Epithelial cell of proximal tubule (primary cell): ENCODE measurements at regions not wholly inside any gene's neighbourhood (a gene's known extent, or its start where the extent isn't known, plus 50 kb on each side); places are given as distances from the start of the nearest gene placed in this dataset.

Experiments used
- DNase-seq: peaks from one replicate; pipeline ENCODE4 v3.0.0-alpha.2; 2011; ENCODE audit warnings: low read depth
- H3K4me3 ChIP-seq: 2 replicates; pipeline ENCODE4 v1.5.1; 2011; ENCODE audit warnings: low read depth, mild to moderate bottlenecking, low read length
- TF ChIP-seq, protein P1 (sequence below): conservative IDR thresholded peaks from 2 replicates; pipeline ENCODE4 v1.5.1; 2012; ENCODE audit warnings: low read depth, mild to moderate bottlenecking, low read length

DNA sequence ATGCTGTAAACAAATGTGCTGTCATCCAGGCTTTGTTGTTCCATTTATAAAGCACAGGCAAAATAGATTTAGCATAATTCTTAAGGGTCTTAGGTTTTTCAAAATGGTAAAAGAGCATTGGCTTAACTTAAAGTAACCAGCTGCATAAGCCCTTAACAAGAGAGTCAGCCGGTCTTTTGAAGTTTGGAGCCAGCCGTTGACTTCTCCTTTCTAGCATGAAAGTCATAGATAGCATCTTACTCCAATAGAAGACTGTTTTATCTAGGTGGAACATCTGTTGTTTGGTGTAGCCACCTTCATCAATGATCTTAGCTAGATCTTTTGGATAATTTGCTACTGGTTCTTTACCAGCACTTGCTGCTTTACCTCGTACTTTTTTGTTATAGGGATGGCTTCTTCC is 297.5 kb upstream of the DCBLD2 start:
- TF ChIP-seq, protein P1, sequence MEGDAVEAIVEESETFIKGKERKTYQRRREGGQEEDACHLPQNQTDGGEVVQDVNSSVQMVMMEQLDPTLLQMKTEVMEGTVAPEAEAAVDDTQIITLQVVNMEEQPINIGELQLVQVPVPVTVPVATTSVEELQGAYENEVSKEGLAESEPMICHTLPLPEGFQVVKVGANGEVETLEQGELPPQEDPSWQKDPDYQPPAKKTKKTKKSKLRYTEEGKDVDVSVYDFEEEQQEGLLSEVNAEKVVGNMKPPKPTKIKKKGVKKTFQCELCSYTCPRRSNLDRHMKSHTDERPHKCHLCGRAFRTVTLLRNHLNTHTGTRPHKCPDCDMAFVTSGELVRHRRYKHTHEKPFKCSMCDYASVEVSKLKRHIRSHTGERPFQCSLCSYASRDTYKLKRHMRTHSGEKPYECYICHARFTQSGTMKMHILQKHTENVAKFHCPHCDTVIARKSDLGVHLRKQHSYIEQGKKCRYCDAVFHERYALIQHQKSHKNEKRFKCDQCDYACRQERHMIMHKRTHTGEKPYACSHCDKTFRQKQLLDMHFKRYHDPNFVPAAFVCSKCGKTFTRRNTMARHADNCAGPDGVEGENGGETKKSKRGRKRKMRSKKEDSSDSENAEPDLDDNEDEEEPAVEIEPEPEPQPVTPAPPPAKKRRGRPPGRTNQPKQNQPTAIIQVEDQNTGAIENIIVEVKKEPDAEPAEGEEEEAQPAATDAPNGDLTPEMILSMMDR: no peak
- DNase-seq: no peak
- no peak overlapping the region for H3K4me3 ChIP-seq

DNA sequence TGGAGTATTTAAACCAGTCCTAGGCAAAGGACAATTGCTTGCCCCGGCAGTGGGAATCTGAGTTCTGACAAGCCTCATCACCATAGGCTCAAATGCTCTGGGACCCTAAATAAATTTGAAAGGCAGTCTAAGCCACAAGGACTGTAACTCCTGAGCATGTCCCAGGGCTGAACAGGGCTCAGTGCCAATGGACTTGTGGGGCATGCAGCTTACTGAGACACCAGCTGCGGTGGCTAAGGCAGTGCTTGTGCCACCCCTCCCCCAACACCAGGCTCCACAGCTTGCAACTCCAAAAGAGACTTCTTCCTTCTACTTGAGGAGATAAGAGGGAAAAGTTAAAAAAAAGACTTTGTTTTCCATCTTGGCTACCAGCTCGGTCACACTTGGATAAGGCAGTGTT is 289.7 kb upstream of the DCBLD2 start:
- TF ChIP-seq, protein P1: no peak
- no peak for DNase-seq
- H3K4me3 ChIP-seq: no peak overlapping the region

DNA sequence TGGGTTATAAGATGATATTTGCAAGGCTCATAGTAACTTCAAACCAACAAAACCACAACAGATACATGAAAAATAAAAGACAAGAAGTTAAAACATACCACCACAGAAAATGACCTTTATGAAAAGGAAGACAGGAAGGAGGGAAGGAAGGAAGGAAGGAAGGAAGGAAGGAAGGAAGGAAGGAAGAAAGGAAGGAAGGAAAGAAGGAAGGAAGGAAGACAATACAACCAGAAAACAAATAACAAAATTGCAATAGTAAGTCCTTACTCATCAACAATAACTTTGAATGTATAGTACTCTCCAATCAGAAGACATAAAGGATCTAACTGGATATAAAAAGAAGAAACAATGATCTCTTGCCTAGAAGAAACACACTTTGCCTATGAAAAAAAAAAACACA is 287.4 kb upstream of the DCBLD2 start:
- DNase-seq: no peak
- H3K4me3 ChIP-seq: no peak overlapping the region
- TF ChIP-seq, protein P1: no peak

DNA sequence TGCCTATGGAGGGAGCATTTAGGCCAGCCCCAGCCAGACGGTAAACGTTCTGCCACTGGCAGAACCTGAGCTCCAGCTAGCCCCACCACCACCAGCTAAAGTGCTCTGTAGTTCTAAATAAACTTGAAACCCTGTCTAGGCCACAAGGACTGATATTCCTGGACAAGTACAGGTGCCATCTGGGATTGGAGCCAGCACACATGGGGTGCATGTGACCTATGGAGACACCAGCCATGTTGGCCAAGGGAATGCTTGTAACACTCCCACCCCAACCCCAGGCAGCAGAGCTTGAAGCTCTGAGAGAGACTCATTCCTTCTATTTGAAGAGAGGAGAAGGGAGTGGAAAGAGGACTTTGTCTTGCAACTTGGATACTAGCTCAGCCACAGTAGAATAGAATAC is 284.5 kb upstream of the DCBLD2 start:
- no peak overlapping the region for H3K4me3 ChIP-seq
- DNase-seq: no peak
- TF ChIP-seq, protein P1: no peak

DNA sequence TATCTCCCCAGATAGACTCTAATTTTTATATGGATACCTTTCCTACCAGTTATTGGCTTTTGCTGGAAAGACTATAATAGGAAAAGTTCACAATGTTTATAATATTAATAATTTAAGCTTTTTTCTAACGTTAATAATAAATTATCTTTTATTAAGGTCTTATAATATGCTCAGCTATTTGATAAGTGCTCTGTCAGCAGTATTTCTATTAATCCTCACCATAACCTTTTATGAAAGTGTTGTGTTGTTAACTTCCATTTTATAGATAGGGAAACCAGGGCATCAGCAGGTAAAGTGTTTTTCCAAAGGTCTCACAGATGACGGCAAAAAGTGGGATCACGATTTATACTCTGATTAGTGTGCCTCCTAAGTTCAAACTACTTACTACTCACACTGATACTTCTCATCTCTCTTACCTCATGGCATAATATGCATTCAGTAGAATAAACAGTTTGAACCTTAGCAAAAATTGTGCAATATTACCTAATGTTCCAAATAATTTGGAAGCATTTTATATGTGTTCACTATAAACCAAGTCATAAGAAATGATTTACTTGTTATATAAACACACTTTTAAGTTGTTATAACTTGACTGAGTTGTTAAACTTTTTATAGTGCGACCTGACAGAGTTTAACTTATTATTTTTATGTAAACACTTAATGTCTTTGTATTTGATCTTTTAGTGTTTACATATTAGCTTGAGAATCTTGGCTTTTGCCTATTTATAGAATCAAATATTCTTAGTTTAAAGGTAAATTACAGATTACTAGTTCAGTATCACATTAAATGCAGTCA is 274.9 kb upstream of the DCBLD2 start:
- TF ChIP-seq, protein P1: no peak
- no peak overlapping the region for H3K4me3 ChIP-seq
- no peak for DNase-seq

DNA sequence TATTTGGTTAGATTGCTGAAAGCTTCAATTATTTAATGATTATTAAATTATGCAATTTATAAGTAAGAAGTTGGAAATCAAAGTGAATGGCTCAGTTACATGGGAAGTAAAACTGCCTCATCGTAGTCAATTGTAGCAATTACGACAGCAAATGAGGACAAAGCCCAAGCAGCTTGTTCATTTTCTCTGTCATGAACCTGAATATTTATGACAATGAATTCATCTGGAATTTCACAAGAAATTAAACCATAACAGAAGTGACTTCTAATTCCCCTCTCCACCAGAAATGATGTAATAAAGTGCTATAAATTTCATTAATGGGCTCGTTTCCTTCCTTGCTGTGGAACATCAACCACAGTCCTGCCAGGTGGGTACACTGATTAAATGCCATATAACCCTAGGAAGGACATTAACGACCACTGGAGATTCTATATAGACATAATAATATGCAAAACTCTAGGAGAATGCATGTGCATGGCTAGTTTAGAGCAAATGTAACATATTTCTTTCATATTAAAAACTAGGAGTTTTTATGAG is 273.8 kb upstream of the DCBLD2 start:
- H3K4me3 ChIP-seq: no peak overlapping the region
- no peak for DNase-seq
- TF ChIP-seq, protein P1: no peak
